SU-DHL-6 (cell line): ENCODE measurements at regions not wholly inside any gene's neighbourhood (a gene's known extent, or its start where the extent isn't known, plus 50 kb on each side); places are given as distances from the start of the nearest gene placed in this dataset.

Experiments used
- H2AFZ ChIP-seq: fragments of 200-600 bp; sonication (generic); 2 replicates; pipeline ENCODE4 v1.6.1; 2014; ENCODE audit warnings: low read depth, mild to moderate bottlenecking, moderate library complexity, mixed read lengths, antibody characterized with exemption, low read length; ENCODE audit not compliant: severe bottlenecking
- H3F3A ChIP-seq: fragments of 200-600 bp; shearing (Covaris generic); 2 replicates; pipeline ENCODE4 v1.6.0; 2016; ENCODE audit warnings: antibody characterized with exemption, mild to moderate bottlenecking; ENCODE audit not compliant: insufficient read depth
- H3K27ac ChIP-seq: fragments of 200-600 bp; sonication (generic); 2 replicates; pipeline ENCODE4 v1.5.1; 2016; ENCODE audit warnings: low read depth, mild to moderate bottlenecking, low read length, moderate library complexity, mixed read lengths
- H3K27me3 ChIP-seq: fragments of 200-600 bp; sonication (generic), shearing (Covaris generic); 2 replicates; pipeline ENCODE4 v1.6.0; 2014; ENCODE audit warnings: mild to moderate bottlenecking, low read length
- H3K36me3 ChIP-seq: fragments of 200-600 bp; sonication (generic); 2 replicates; pipeline ENCODE4 v1.6.1; 2014; ENCODE audit warnings: mild to moderate bottlenecking, low read length, mixed read lengths
- H3K4me2 ChIP-seq: fragments of 300-600, 200-600 bp; shearing (Covaris generic), sonication (generic); 2 replicates; pipeline ENCODE4 v1.6.0; 2014; ENCODE audit warnings: low read length, low read depth, mild to moderate bottlenecking; ENCODE audit not compliant: poor library complexity, severe bottlenecking
- H3K4me3 ChIP-seq: fragments of 200-600 bp; sonication (generic); 2 replicates; pipeline ENCODE4 v1.5.1; 2014; ENCODE audit warnings: antibody characterized with exemption, low read length, mild to moderate bottlenecking, mixed read lengths; ENCODE audit not compliant: insufficient read depth, poor library complexity, severe bottlenecking
- H3K79me2 ChIP-seq: fragments of 200-600 bp; sonication (generic); 2 replicates; pipeline ENCODE4 v1.6.1; 2014; ENCODE audit warnings: mild to moderate bottlenecking, low read length, moderate library complexity; ENCODE audit not compliant: insufficient read depth
- H3K9ac ChIP-seq: fragments of 200-600 bp; sonication (generic); 2 replicates; pipeline ENCODE4 v1.7.0; 2014; ENCODE audit warnings: mild to moderate bottlenecking, low read length
- H3K9me2 ChIP-seq: fragments of 200-600 bp; sonication (generic); replicated peaks from 2 replicates; pipeline ENCODE4 v1.6.1; 2014; ENCODE audit warnings: low read length; ENCODE audit not compliant: insufficient read depth
- H3K9me3 ChIP-seq: fragments of 200-600 bp; sonication (generic); 2 replicates; pipeline ENCODE4 v1.6.1; 2014; ENCODE audit warnings: low read length, mixed read lengths; ENCODE audit not compliant: insufficient read depth
- H4K20me1 ChIP-seq: fragments of 200-600 bp; sonication (generic); 2 replicates; pipeline ENCODE4 v1.6.1; 2014; ENCODE audit warnings: low read depth, mild to moderate bottlenecking, antibody characterized with exemption, low read length, moderate library complexity, mixed read lengths
- CTCF ChIP-seq: fragments of 200-600 bp; sonication (generic); IDR thresholded peaks from one replicate; pipeline ENCODE4 v1.5.1; 2017; ENCODE audit warnings: antibody characterized with exemption, mild to moderate bottlenecking, low read length, moderate library complexity; ENCODE audit not compliant: insufficient read depth, poor library complexity, severe bottlenecking
- EZH2phosphoT487 ChIP-seq: fragments of 200-600 bp; sonication (generic), shearing (Covaris generic); conservative IDR thresholded peaks from 2 replicates; pipeline ENCODE4 v1.6.1; 2018; ENCODE audit warnings: mild to moderate bottlenecking, antibody characterized with exemption, low read length, moderate library complexity, mixed read lengths

DNA sequence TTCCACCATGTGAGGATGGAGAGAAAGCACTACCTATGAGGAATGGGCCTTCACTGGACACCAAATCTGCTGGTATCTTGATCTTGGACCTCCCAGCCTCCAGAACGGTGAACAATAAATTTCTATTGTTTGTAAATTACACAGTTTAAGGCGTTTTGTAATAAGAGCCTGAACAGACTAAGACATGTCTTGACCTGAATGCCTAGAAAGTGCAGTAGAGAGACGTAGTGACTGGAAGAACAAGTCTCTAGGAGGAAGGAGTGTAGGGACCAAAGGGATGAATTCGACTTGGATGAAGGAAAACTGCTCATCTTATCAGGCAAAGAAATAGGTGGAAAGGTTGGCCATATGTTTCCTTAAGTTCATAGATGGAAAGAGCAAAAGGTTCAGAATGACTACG lies 309.8 kb upstream of the RGMB start:
- H2AFZ ChIP-seq, result no peak overlapping the region

GRCh38 chr5:98464737-98465330 lies 308.6 kb upstream of the RGMB start:
- Histone ChIP-seq H3K4me2 (no peak overlapping the region), H3K4me3 (no peak overlapping the region), H3K9me2 (no peaks in the 10 kb centered on the region), H3K9me3 (no peaks in the 10 kb centered on the region; the same call in 1 of the 2 replicates), H2AFZ (no peak overlapping the region), H3K79me2 (no peaks in the 10 kb centered on the region), H3K27me3 (no peaks in the 10 kb centered on the region), H3F3A (no peaks in the 10 kb centered on the region), H4K20me1 (no peaks in the 10 kb centered on the region), H3K36me3 (no peaks in the 10 kb centered on the region), H3K9ac (no peak overlapping the region), H3K27ac (no peak overlapping the region)
- TF ChIP-seq CTCF (no peak), EZH2phosphoT487 (no peak)

More for the DNA sequence above, 309.8 kb upstream of the RGMB start:
- Histone ChIP-seq H3K27ac (no peak overlapping the region), H4K20me1 (no peaks in the 10 kb centered on the region), H3K4me2 (no peak overlapping the region), H3F3A (no peaks in the 10 kb centered on the region), H3K4me3 (no peak overlapping the region), H3K36me3 (no peaks in the 10 kb centered on the region), H3K79me2 (no peaks in the 10 kb centered on the region), H3K27me3 (no peaks in the 10 kb centered on the region), H3K9me3 (no peaks in the 10 kb centered on the region; the same call in 1 of the 2 replicates), H3K9me2 (no peaks in the 10 kb centered on the region), H3K9ac (no peak overlapping the region)
- TF ChIP-seq EZH2phosphoT487 (no peak), CTCF (no peak)

DNA sequence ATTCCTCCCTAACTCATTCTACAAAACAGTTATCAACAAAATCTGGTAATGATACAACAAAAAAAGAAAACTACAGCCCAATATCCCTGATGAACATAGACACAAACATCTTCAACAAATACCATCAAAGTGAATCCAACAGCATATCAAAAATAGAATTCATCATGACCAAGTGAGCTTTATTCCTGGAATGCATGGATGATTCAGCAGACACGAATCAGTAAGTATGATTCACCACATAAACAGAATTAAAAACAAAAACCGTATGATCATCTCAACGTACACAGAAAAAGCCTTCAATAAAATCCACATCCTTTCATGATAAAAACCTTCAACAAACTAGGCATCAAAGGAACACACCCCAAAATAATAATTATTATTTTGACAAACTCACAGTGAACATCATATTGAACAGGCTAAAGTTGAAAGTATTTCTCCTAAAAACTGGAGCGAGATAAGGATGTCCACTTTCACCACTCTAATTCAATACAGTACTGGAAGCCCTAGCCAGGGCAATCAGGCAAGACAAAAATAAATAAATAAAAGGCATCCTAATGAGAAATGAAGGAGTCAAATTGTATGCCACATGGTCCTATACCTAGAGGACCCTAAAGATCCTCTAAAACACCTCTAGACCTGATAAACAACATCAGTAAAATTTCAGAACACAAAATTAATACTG lies 305.1 kb upstream of the RGMB start:
- Histone ChIP-seq H4K20me1 (no peaks in the 10 kb centered on the region), H3K9me3 (no peaks in the 10 kb centered on the region; the same call in 1 of the 2 replicates), H3F3A (no peaks in the 10 kb centered on the region), H3K36me3 (no peaks in the 10 kb centered on the region), H3K4me2 (no peak overlapping the region), H3K4me3 (no peak overlapping the region), H3K9ac (no peak overlapping the region), H3K9me2 (no peaks in the 10 kb centered on the region), H3K27ac (no peak overlapping the region), H3K79me2 (no peaks in the 10 kb centered on the region), H3K27me3 (no peaks in the 10 kb centered on the region), H2AFZ (no peak overlapping the region)
- TF ChIP-seq EZH2phosphoT487 (no peak), CTCF (no peak)
